NCI-H2081 treated with DMSO at 0.1 percent for 48 hours (cell line): ENCODE measurements at regions not wholly inside any gene's neighbourhood (a gene's known extent, or its start where the extent isn't known, plus 50 kb on each side); places are given as distances from the start of the nearest gene placed in this dataset.
"Not testable (repeated sequence)": the region's sequence is repeated elsewhere in the genome, so short reads cannot be mapped to it uniquely, and the experiment has no call there.

ENCODE experiments used
- DNase-seq: peaks from one replicate; lab custom pipeline; 2025; lab: John Stamatoyannopoulos, UW

- DNase-seq: not testable (repeated sequence)
Measured at GRCh38 chr3:107005352-107005751, 371.9 kb upstream of the CCDC54 start.

DNA sequence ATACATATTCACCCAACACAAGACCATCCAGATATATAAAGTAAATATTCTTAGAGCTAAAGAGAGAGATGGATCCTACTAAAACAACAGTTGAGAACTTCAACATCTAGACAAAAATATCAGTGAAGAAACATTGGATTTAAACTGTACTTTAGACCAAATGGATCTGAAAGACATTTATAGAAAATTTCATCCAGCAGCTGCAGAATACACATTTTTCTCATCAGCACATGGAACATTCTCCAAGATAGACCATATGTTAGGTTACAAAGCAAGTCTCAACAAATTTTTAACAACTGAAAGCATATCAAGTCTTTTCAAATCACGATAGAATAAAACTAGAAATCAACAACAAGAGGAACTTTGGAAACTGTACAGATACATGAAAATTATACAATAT, 369.0 kb upstream of the CCDC54 start:
- no peak for DNase-seq

DNA sequence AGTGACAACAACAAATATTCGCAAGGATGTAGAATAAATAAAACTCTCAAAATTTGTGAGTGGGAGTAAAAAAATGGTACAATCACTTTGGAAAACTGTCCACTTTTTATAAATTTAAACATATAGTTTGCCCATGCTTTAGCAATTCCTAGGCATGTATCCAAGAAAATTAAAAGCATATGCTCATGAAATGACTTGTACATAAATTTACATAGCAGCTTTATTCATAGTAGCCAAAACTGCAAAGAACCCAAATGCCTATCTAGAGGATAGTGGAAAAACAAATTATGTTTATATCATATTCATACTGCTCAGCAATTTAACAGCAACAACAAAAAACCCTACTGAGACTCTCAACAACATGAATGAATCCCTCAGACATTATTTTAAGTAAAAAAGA, 363.6 kb upstream of the CCDC54 start:
- no peak for DNase-seq

- DNase-seq: no peak
Measured at GRCh38 chr3:107024551-107025026, 352.6 kb upstream of the CCDC54 start.

DNA sequence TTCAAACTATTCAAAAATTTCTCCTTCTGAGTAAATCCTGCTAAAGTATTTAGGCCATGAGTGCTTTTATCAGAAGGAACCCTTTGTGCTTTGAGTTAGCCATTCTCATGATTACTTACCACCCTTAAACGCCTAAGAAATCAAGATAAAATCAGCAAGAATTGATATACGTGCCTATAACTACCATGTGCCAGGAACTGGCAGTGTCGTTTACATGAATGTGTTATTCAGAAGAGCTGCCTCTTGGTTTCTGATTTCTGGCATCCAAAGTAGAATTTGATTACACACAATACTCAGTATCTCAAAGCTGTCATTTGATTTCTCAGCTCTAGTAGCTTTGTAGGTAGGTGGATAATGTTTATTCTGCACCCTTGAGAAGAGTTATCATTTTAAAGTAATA, 351.3 kb upstream of the CCDC54 start:
- DNase-seq: no peak

GRCh38 chr3:107028086-107028485, 349.2 kb upstream of the CCDC54 start:
- DNase-seq: no peak

DNA sequence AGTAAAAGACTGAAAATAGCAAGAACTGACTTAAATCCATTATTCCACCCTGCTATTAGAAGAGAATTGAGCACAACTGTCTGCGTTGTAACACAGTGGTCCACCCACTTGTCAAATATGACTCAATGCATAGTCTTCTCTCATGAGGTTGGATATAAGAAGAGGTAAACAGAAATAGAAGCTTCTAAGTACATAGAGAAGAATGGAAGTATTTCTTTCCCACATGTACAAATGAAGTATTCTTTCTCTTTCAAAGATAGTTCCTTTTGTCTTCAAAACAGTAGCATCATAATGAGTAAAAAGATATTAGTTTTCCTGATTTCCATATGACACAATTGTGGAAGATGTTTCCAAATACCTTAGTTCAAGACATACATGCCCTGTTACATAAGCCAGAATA, 348.6 kb upstream of the CCDC54 start:
- no peak for DNase-seq

GRCh38 chr3:107032111-107032510, 345.1 kb upstream of the CCDC54 start:
- DNase-seq: no peak

DNA sequence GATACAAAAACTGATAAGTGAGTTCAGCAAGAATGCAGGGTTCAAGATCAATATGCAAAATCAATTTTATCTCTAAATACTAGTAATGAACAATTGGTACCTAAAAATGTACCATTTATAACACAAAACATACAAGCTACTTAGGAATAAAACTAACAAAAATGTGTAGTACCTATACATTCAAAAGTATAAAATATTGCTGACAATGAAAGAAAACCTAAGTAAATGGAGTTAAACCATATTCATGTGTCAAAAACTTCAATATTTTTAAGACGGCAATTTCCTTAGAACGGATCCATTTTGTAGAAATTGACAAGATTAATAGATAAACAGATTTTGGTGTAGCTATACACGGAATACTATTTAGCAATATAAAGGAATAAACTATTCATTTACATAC, 343.1 kb upstream of the CCDC54 start:
- no peak for DNase-seq

GRCh38 chr3:107035176-107035575, 342.1 kb upstream of the CCDC54 start:
- DNase-seq: no peak

DNA sequence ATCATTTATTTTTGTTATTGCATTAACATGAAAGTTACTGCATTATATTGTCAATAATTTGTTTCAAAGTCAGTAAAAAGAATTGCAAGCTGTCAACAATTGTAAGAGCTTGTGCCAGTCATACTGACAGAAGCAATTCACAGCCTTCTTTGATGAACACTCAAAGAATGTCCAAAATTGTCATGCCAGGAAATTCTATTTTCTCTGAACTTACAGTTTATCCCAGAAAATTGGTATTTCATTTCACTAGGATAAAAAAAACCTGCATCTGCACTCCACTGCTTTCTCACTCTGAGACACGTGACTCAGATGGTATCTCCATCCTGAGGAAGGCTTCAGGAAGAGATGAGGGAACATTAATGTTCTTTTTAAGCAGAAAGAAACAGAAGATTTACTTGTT, 332.6 kb upstream of the CCDC54 start:
- DNase-seq: no peak

- no peak for DNase-seq
Measured at GRCh38 chr3:107045791-107046190, 331.4 kb upstream of the CCDC54 start.

GRCh38 chr3:107055181-107055942, 321.9 kb upstream of the CCDC54 start:
- DNase-seq: no peak

GRCh38 chr3:107061466-107061865, 315.8 kb upstream of the CCDC54 start:
- no peak for DNase-seq

GRCh38 chr3:107062310-107062709, 314.9 kb upstream of the CCDC54 start:
- DNase-seq: no peak

- no peak for DNase-seq
Measured at GRCh38 chr3:107062787-107063186, 314.5 kb upstream of the CCDC54 start.

DNA sequence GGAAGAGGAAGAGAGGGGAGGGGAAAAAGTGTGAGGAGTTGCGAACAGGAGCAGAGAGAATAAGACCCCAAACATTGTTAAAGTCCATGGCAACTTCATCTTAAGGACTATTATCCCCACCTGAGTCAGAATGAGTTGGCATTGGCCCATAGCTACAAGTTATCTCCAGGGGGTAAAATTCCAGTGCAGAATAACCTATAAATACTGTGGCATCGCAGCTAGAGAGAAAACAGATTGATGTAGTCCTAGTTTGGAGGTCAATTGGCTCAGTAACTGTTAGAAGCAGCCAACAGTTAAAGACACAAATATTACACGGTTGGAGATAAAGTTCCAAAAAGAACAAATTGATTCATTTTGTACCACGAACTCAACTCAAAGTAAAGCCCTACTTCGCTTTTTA, 313.9 kb upstream of the CCDC54 start:
- no peak for DNase-seq

GRCh38 chr3:107064405-107065060, 312.7 kb upstream of the CCDC54 start:
- DNase-seq: peak; percentile 46

- peak; percentile 5 for DNase-seq
Measured at GRCh38 chr3:107065094-107065861, 312.0 kb upstream of the CCDC54 start.

DNA sequence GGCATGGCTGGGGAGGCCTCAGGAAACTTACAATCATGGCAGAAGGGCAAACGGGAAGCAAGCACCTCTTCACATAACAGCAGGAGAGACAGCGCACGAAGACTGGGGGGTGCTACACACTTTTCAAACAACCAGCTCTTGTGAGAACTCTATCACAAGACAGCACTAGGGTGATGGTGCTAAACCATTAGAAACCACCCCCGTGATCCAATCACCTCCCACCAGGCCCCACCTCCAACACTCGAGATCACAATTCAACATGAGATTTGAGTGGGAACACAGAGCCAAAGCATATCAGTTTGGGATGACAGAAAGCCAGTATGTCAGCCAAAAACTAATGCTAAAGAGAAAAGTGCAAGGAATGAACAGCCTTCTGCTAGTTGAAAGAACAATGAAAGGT, 309.8 kb upstream of the CCDC54 start:
- DNase-seq: no peak

DNA sequence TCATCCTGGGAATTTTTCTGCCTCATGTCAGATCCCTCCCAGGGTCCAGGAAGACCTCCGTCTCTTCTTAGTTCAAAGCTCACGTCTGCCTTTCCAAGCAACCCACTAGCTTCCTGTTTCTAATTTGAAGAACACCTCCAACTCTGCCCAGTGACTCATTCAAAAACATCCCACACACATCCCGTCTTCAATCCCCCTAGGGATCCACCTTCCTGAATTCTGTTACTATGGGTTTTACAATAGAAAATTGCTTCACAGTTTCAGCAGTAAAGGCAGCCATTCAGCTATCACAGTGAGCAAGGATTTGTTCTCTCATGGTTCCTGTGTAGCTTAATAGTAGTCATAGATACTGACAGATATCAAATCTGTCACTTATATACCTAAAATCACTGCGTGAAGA, 308.3 kb upstream of the CCDC54 start:
- DNase-seq: no peak

DNA sequence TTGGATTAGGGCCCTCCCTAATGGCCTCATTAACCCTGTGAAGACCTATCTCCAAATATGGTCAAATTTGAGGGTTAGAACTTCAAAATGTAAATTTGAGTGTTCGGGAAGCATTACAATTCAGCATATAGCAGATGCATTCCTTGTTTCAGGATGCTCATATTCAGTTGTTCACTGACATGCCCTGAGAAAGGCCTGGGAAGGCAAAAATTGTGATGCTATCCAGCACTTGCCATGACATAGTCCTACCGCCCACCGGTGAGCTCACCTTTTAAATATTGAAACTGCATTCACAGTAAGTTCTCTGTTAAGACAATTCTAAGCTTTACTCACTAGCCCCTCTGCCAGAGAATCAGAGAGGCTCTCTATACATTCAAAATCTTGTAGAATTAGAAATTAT, 300.3 kb upstream of the CCDC54 start:
- no peak for DNase-seq

- no peak for DNase-seq
Measured at GRCh38 chr3:107077391-107077790, 299.8 kb upstream of the CCDC54 start.
